ENCODE measurements at regions not wholly inside any gene's neighbourhood (a gene's known extent, or its start where the extent isn't known, plus 50 kb on each side); places are given as distances from the start of the nearest gene placed in this dataset.

- DNase-seq (ENCODE audit: low read depth, low spot score) = no peak
- ChIA-PET POLR2A (no interaction called here), RAD21 (ENCODE audit: unreplicated experiment) (no interaction called here), SMC1A (ENCODE audit: uncharacterized antibody, unreplicated experiment) (no interaction called here), CTCF (no interaction called here)
- no peak overlapping the region for H3K27ac ChIP-seq (ENCODE audit: control insufficient read depth, insufficient read depth)
- ATAC-seq = no peak
- H3K79me2 ChIP-seq (ENCODE audit: control insufficient read depth, insufficient read depth, low read length) = no peaks in the 10 kb centered on the region
- H3K4me3 ChIP-seq = no peak overlapping the region
- no peak overlapping the region for H2AFZ ChIP-seq (ENCODE audit: control insufficient read depth, low read depth, low read length)
- FAIRE-seq = no peak
- intact Hi-C loops (cut with micrococcal nuclease; ENCODE audit: unreplicated experiment) (no loop called here), in situ Hi-C loops (cut with MboI) (no loop called here)
- no peaks in the 10 kb centered on the region for H4K20me1 ChIP-seq (ENCODE audit: control insufficient read depth, insufficient read depth)
- no peaks in the 10 kb centered on the region for H3K27me3 ChIP-seq (replicated peaks in 1 of 2; ENCODE audit: control insufficient read depth in 2 of 2, insufficient read depth in 2 of 2, low read length in 1 of 2)
- no peak for TF ChIP-seq ZNF217 (IDR thresholded peaks at IDR 0.05)
- no peak for TF ChIP-seq YY1 (IDR thresholded peaks at IDR 0.05; ENCODE audit: low read depth, low read length)
- no peak for TF ChIP-seq MEF2A (IDR thresholded peaks at IDR 0.05; ENCODE audit: insufficient read depth, low read depth, low read length)
- H3K9me3 ChIP-seq (replicated peaks; ENCODE audit: control insufficient read depth, insufficient read depth, low read length) = no peaks in the 10 kb centered on the region
- no peak overlapping the region for H3K4me2 ChIP-seq (ENCODE audit: control insufficient read depth, insufficient read depth)
- 70% methylated on average over 5 of the region's 5 CpGs for WGBS (ENCODE audit: insufficient coverage, insufficient replicate concordance, low lambda C conversion rate, missing lambda C conversion rate)
- no peaks in the 10 kb centered on the region for H3K36me3 ChIP-seq (ENCODE audit: control insufficient read depth in 2 of 2, insufficient read depth in 2 of 2, low read length in 1 of 2)
- BruUV-seq (replicated peaks) = no TSS peak
- no peaks in the 10 kb centered on the region for H3K4me1 ChIP-seq (ENCODE audit: control insufficient read depth, insufficient read depth, low read length)
- H3K9ac ChIP-seq (ENCODE audit: control insufficient read depth, insufficient read depth, low read length) = no peak overlapping the region
Observed at GRCh38 chr18:38250971-38251370, 685.4 kb upstream of the CELF4 start.

GRCh38 chr18:38244480-38244879, 678.9 kb upstream of the CELF4 start:
- CTCF ChIA-PET = no interaction called here
- FAIRE-seq = no peak
- TF ChIP-seq POU2F2 (IDR thresholded peaks at IDR 0.05; ENCODE audit: borderline replicate concordance, low read depth, low read length) (no peak), IRF5 (IDR thresholded peaks at IDR 0.05; ENCODE audit: borderline replicate concordance) (no peak), SPI1 (IDR thresholded peaks at IDR 0.05; ENCODE audit: borderline replicate concordance, insufficient read depth, low read depth, low read length) (no peak), USF1 (IDR thresholded peaks at IDR 0.05; ENCODE audit: borderline replicate concordance, extremely low read length, insufficient read depth, low read depth, low read length) (no peak), IRF4 (IDR thresholded peaks at IDR 0.05; ENCODE audit: low read depth, low read length) (no peak), TCF12 (IDR thresholded peaks at IDR 0.05; ENCODE audit: low read depth, low read length) (no peak), NR2C1 (IDR thresholded peaks at IDR 0.05) (no peak), STAT1 (conservative IDR thresholded peaks at IDR 0.05) (no peak), ZNF24 (IDR thresholded peaks at IDR 0.05) (no peak), ZNF217 (IDR thresholded peaks at IDR 0.05) (no peak)

More at GRCh38 chr18:38244480-38244879, 678.9 kb upstream of the CELF4 start:
- ChIA-PET RAD21 (ENCODE audit: unreplicated experiment) (no interaction called here), POLR2A (no interaction called here), SMC1A (ENCODE audit: uncharacterized antibody, unreplicated experiment) (no interaction called here)
- Histone ChIP-seq H3K9ac (ENCODE audit: control insufficient read depth, insufficient read depth, low read length) (no peak overlapping the region), H4K20me1 (ENCODE audit: control insufficient read depth, insufficient read depth) (no peaks in the 10 kb centered on the region), H3K4me2 (ENCODE audit: control insufficient read depth, insufficient read depth) (no peak overlapping the region), H3K79me2 (ENCODE audit: control insufficient read depth, insufficient read depth, low read length) (no peaks in the 10 kb centered on the region), H3K27me3 (replicated peaks in 1 of 2; ENCODE audit: control insufficient read depth in 2 of 2, insufficient read depth in 2 of 2, low read length in 1 of 2) (no peaks in the 10 kb centered on the region), H3K9me3 (replicated peaks; ENCODE audit: control insufficient read depth, insufficient read depth, low read length) (no peaks in the 10 kb centered on the region), H3K4me3 (no peak overlapping the region), H3K36me3 (ENCODE audit: control insufficient read depth in 2 of 2, insufficient read depth in 2 of 2, low read length in 1 of 2) (no peaks in the 10 kb centered on the region), H3K27ac (ENCODE audit: control insufficient read depth, insufficient read depth) (no peak overlapping the region), H3K4me1 (ENCODE audit: control insufficient read depth, insufficient read depth, low read length) (no peaks in the 10 kb centered on the region), H2AFZ (ENCODE audit: control insufficient read depth, low read depth, low read length) (no peak overlapping the region)
- in situ Hi-C loops (cut with MboI) (no loop called here), intact Hi-C loops (cut with micrococcal nuclease; ENCODE audit: unreplicated experiment) (no loop called here)
- DNase-seq (ENCODE audit: low read depth, low spot score) (no peak), ATAC-seq (no peak)
- BruUV-seq (replicated peaks) = no TSS peak
- WGBS (ENCODE audit: insufficient coverage, insufficient replicate concordance, low lambda C conversion rate, missing lambda C conversion rate) = 82% methylated on average over 3 of the region's 3 CpGs

Data from GM12878 (cell line).